Mesodermal cell (in vitro differentiated cells): ENCODE measurements at regions not wholly inside any gene's neighbourhood (a gene's known extent, or its start where the extent isn't known, plus 50 kb on each side); places are given as distances from the start of the nearest gene placed in this dataset.
"Not testable (repeated sequence)": the region's sequence is repeated elsewhere in the genome, so short reads cannot be mapped to it uniquely, and the experiment has no call there.

ENCODE experiments used
- H3K27ac ChIP-seq: 2 replicates; pipeline ENCODE4 v1.7.0; 2013; ENCODE audit warnings: mild to moderate bottlenecking, low read depth, low read length, moderate library complexity; ENCODE audit not compliant: severe bottlenecking
- H3K36me3 ChIP-seq: 2 replicates; pipeline ENCODE4 v1.7.1; 2013; ENCODE audit warnings: mild to moderate bottlenecking, low read length, moderate library complexity; ENCODE audit not compliant: control insufficient read depth, insufficient read depth
- H3K4me1 ChIP-seq: one replicate; pipeline ENCODE4 v1.7.1; 2013; ENCODE audit warnings: mild to moderate bottlenecking, low read length; ENCODE audit not compliant: insufficient read depth, control insufficient read depth, poor library complexity, severe bottlenecking
- H3K4me3 ChIP-seq: 2 replicates; pipeline ENCODE4 v1.7.0; 2013; ENCODE audit warnings: low read length, control low read depth, mild to moderate bottlenecking; ENCODE audit not compliant: insufficient read depth, poor library complexity, severe bottlenecking; ENCODE audit errors: extremely low read depth
- H3K9me3 ChIP-seq: 2 replicates; pipeline ENCODE4 v1.7.1; 2013; ENCODE audit warnings: mild to moderate bottlenecking, low read length, moderate library complexity; ENCODE audit not compliant: control insufficient read depth
- WGBS, 2 experiments: methylation state at CpG; one replicate each; pipeline ENCODE4 v1.1.5; 2013; ENCODE audit warnings: missing lambda C conversion rate in 2 of 2; ENCODE audit not compliant: insufficient coverage in 2 of 2; 5-methylcytosine and 5-hydroxymethylcytosine counted together

GRCh38 chr18:27313678-27314077 is 128.6 kb upstream of the CHST9 start:
- Histone ChIP-seq H3K4me1 (no peaks in the 10 kb centered on the region), H3K9me3 (peaks cover 4% of the 10 kb centered on the region), H3K36me3 (no peaks in the 10 kb centered on the region), H3K27ac (no peak overlapping the region), H3K4me3 (no peak overlapping the region)
- 67 to 100% methylated on average over 1 of the region's 1 CpG for WGBS, 2 experiments

GRCh38 chr18:27312853-27313252 is 127.7 kb upstream of the CHST9 start:
- WGBS, 2 experiments: no CpG with 5 or more reads among the region's 1 CpG
- no peaks in the 10 kb centered on the region for H3K4me1 ChIP-seq
- no peak overlapping the region for H3K27ac ChIP-seq
- H3K4me3 ChIP-seq: no peak overlapping the region
- H3K9me3 ChIP-seq: peaks cover 4% of the 10 kb centered on the region
- no peaks in the 10 kb centered on the region for H3K36me3 ChIP-seq

- Histone ChIP-seq H3K27ac (no peak overlapping the region), H3K4me1 (no peaks in the 10 kb centered on the region), H3K36me3 (no peaks in the 10 kb centered on the region), H3K9me3 (peaks cover 4% of the 10 kb centered on the region), H3K4me3 (no peak overlapping the region)
- WGBS, 2 experiments: 80% methylated on average over 1 of the region's 1 CpG; no CpG with 5 or more reads in 1 of the 2 experiments
Measured at GRCh38 chr18:27312153-27312552, 127.0 kb upstream of the CHST9 start.

GRCh38 chr18:27311114-27311513 is 126.0 kb upstream of the CHST9 start:
- Histone ChIP-seq H3K27ac (no peak overlapping the region), H3K4me1 (no peaks in the 10 kb centered on the region), H3K36me3 (no peaks in the 10 kb centered on the region), H3K9me3 (peaks cover 4% of the 10 kb centered on the region), H3K4me3 (no peak overlapping the region)
- whole genome bisulfite sequencing, 2 experiments: no CpG with 5 or more reads among the region's 2 CpGs

GRCh38 chr18:27301615-27302378 is 116.7 kb upstream of the CHST9 start:
- Histone ChIP-seq H3K4me3 (no peak overlapping the region), H3K36me3 (no peaks in the 10 kb centered on the region), H3K27ac (no peak overlapping the region), H3K9me3 (no peaks in the 10 kb centered on the region), H3K4me1 (no peaks in the 10 kb centered on the region)
- 61 to 73% methylated on average over 2 of the region's 5 CpGs for WGBS, 2 experiments

GRCh38 chr18:27298214-27298804 is 113.2 kb upstream of the CHST9 start:
- Histone ChIP-seq H3K4me1 (no peaks in the 10 kb centered on the region), H3K9me3 (peaks cover 4% of the 10 kb centered on the region), H3K27ac (no peak overlapping the region), H3K36me3 (no peaks in the 10 kb centered on the region), H3K4me3 (no peak overlapping the region)
- 91% methylated on average over 1 of the region's 4 CpGs; no CpG with 5 or more reads in 1 of the 2 experiments for WGBS, 2 experiments

GRCh38 chr18:27285973-27286562 is 101.0 kb upstream of the CHST9 start:
- H3K36me3 ChIP-seq, H3K27ac ChIP-seq, H3K4me3 ChIP-seq, H3K4me1 ChIP-seq, H3K9me3 ChIP-seq: not testable (repeated sequence)
- no CpG with 5 or more reads among the region's 2 CpGs for WGBS, 2 experiments

- H3K4me3 ChIP-seq: no peak overlapping the region
- H3K36me3 ChIP-seq: no peaks in the 10 kb centered on the region
- 88 to 100% methylated on average over 1 of the region's 3 CpGs for WGBS, 2 experiments
- no peak overlapping the region for H3K27ac ChIP-seq
- no peaks in the 10 kb centered on the region for H3K9me3 ChIP-seq
- H3K4me1 ChIP-seq: no peaks in the 10 kb centered on the region
Measured at GRCh38 chr18:27278131-27278530, 93.0 kb upstream of the CHST9 start.

- Histone ChIP-seq H3K36me3 (no peaks in the 10 kb centered on the region), H3K4me3 (no peak overlapping the region), H3K9me3 (no peaks in the 10 kb centered on the region), H3K27ac (no peak overlapping the region), H3K4me1 (no peaks in the 10 kb centered on the region)
- WGBS, 2 experiments: 94 to 95% methylated on average over 3 of the region's 3 CpGs
Measured at GRCh38 chr18:27277554-27277953, 92.4 kb upstream of the CHST9 start.

- H3K4me3 ChIP-seq: no peak overlapping the region
- H3K27ac ChIP-seq: no peak overlapping the region
- no peaks in the 10 kb centered on the region for H3K9me3 ChIP-seq
- no peaks in the 10 kb centered on the region for H3K36me3 ChIP-seq
- WGBS, 2 experiments: 89 to 90% methylated on average over 5 of the region's 6 CpGs
- H3K4me1 ChIP-seq: no peaks in the 10 kb centered on the region
Measured at GRCh38 chr18:27276886-27277285, 91.8 kb upstream of the CHST9 start.

- Histone ChIP-seq H3K27ac (no peak overlapping the region), H3K9me3 (no peaks in the 10 kb centered on the region), H3K36me3 (no peaks in the 10 kb centered on the region), H3K4me3 (no peak overlapping the region), H3K4me1 (no peaks in the 10 kb centered on the region)
- WGBS, 2 experiments: 82% methylated on average over 2 of the region's 2 CpGs; no CpG with 5 or more reads in 1 of the 2 experiments
Measured at GRCh38 chr18:27276479-27276878, 91.4 kb upstream of the CHST9 start.
